ENCODE measurements at regions not wholly inside any gene's neighbourhood (a gene's known extent, or its start where the extent isn't known, plus 50 kb on each side); places are given as distances from the start of the nearest gene placed in this dataset.

- peak in 1 of 4 donors; percentile 8 for DNase-seq (ENCODE audit: low read depth in 4 of 4, low spot score in 2 of 4)
Observed at GRCh38 chr1:79657951-79658658, 651.6 kb upstream of the ADGRL4 start.

- no peak for DNase-seq (ENCODE audit: low read depth in 4 of 4, low spot score in 2 of 4)
Observed at GRCh38 chr1:79655876-79656275, 649.3 kb upstream of the ADGRL4 start.

- DNase-seq (ENCODE audit: low read depth in 4 of 4, low spot score in 2 of 4) = no peak
Observed at GRCh38 chr1:79652426-79652825, 645.9 kb upstream of the ADGRL4 start.

GRCh38 chr1:79648126-79648525 is 641.6 kb upstream of the ADGRL4 start:
- no peak for DNase-seq (ENCODE audit: low read depth in 4 of 4, low spot score in 2 of 4)

GRCh38 chr1:79646880-79647279 is 640.4 kb upstream of the ADGRL4 start:
- no peak for DNase-seq (ENCODE audit: low read depth in 4 of 4, low spot score in 2 of 4)

- no peak for DNase-seq (ENCODE audit: low read depth in 4 of 4, low spot score in 2 of 4)
Observed at GRCh38 chr1:79638382-79638781, 631.9 kb upstream of the ADGRL4 start.

- DNase-seq (ENCODE audit: low read depth in 4 of 4, low spot score in 2 of 4) = no peak
Observed at GRCh38 chr1:79633456-79633855, 626.9 kb upstream of the ADGRL4 start.

- DNase-seq (ENCODE audit: low read depth in 4 of 4, low spot score in 2 of 4) = no peak
Observed at GRCh38 chr1:79629414-79629813, 622.9 kb upstream of the ADGRL4 start.

GRCh38 chr1:79617777-79618176 is 611.2 kb upstream of the ADGRL4 start:
- no peak for DNase-seq (ENCODE audit: low read depth in 4 of 4, low spot score in 2 of 4)

GRCh38 chr1:79614762-79615161 is 608.2 kb upstream of the ADGRL4 start:
- DNase-seq (ENCODE audit: low read depth in 4 of 4, low spot score in 2 of 4) = no peak

GRCh38 chr1:79614106-79614505 is 607.6 kb upstream of the ADGRL4 start:
- no peak for DNase-seq (ENCODE audit: low read depth in 4 of 4, low spot score in 2 of 4)

GRCh38 chr1:79613046-79613445 is 606.5 kb upstream of the ADGRL4 start:
- no peak for DNase-seq (ENCODE audit: low read depth in 4 of 4, low spot score in 2 of 4)

- no peak for DNase-seq (ENCODE audit: low read depth in 4 of 4, low spot score in 2 of 4)
Observed at GRCh38 chr1:79604490-79605198, 598.1 kb upstream of the ADGRL4 start.

GRCh38 chr1:79603843-79604242 is 597.3 kb upstream of the ADGRL4 start:
- DNase-seq (ENCODE audit: low read depth in 4 of 4, low spot score in 2 of 4) = no peak

GRCh38 chr1:79599257-79599656 is 592.7 kb upstream of the ADGRL4 start:
- DNase-seq (ENCODE audit: low read depth in 4 of 4, low spot score in 2 of 4) = no peak

- no peak for DNase-seq (ENCODE audit: low read depth in 4 of 4, low spot score in 2 of 4)
Observed at GRCh38 chr1:79595931-79596330, 589.4 kb upstream of the ADGRL4 start.

GRCh38 chr1:79594121-79594698 is 587.7 kb upstream of the ADGRL4 start:
- no peak for DNase-seq (ENCODE audit: low read depth in 4 of 4, low spot score in 2 of 4)

GRCh38 chr1:79592707-79593106 is 586.2 kb upstream of the ADGRL4 start:
- no peak for DNase-seq (ENCODE audit: low read depth in 4 of 4, low spot score in 2 of 4)

- DNase-seq (ENCODE audit: low read depth in 4 of 4, low spot score in 2 of 4) = no peak
Observed at GRCh38 chr1:79588719-79589118, 582.2 kb upstream of the ADGRL4 start.

GRCh38 chr1:79587229-79587628 is 580.7 kb upstream of the ADGRL4 start:
- DNase-seq (ENCODE audit: low read depth in 4 of 4, low spot score in 2 of 4) = no peak

GRCh38 chr1:79585801-79586200 is 579.3 kb upstream of the ADGRL4 start:
- no peak for DNase-seq (ENCODE audit: low read depth in 4 of 4, low spot score in 2 of 4)

- no peak for DNase-seq (ENCODE audit: low read depth in 4 of 4, low spot score in 2 of 4)
Observed at GRCh38 chr1:79575424-79575823, 568.9 kb upstream of the ADGRL4 start.
